Left lobe of liver (tissue), 2 donors: ENCODE measurements at regions not wholly inside any gene's neighbourhood (a gene's known extent, or its start where the extent isn't known, plus 50 kb on each side); places are given as distances from the start of the nearest gene placed in this dataset.
A peak's percentile ranks its signal among the peaks of the same experiment; 100 is the strongest.

ENCODE experiments used
- ATAC-seq: fragments of 200-7000 bp; cut with Tn5 transposase; one replicate; pipeline ENCODE4 v1.9.1; 2020; ENCODE audit warnings: mild to moderate bottlenecking, moderate library complexity
- DNase-seq: peaks from one replicate; pipeline ENCODE4 v3.0.0-alpha.2; 2020; ENCODE audit warnings: low spot score
- donor health status: DM: no; HTN: no; CAD: no; lungs with moderate emphysema.
- donor health status: DM: no; HTN: yes; CAD: no.

DNA sequence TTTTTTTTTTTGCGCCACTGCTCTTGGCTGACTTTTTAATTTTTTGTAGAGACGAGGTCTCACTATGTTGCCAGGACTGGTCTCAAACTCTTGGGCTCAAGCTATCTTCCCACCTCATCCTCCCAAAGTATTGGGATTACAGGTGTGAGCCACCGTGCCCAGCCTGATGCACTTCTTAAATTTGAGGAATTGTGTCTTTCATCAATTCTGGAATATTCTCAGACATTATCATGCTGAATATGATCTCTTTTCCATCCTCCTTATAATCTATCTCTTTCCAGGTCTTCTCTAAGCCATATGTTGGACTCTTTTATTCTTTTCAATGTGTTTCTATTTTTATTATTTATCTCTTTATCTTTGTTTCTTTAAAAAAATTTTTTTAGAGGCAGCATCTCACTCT, 196.2 kb upstream of the IER5L start:
- ATAC-seq (no peak), DNase-seq (no peak)

DNA sequence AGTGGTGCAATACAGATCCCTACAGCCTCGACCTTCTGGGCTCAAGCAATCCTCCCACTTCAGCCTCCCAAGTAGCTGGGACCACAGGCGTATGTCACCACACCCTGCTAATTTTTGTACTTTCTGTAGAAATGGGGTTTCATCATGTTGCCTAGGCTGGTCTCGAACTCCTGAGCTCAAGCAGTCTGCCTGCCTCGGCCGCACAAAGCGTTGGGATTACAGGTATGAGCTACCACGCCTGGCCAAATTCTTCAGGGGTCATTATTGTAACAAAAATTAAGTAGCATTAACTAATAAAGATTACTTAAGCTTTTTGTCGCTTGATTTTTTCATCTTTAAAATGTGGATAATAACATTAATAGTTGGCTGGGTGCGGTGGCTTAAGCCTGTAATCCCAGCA, 195.3 kb upstream of the IER5L start:
- DNase-seq (no peak), ATAC-seq (no peak)

- DNase-seq (no peak), ATAC-seq (no peak)
Observed at GRCh38 chr9:129370770-129371169, 192.7 kb upstream of the IER5L start.

DNA sequence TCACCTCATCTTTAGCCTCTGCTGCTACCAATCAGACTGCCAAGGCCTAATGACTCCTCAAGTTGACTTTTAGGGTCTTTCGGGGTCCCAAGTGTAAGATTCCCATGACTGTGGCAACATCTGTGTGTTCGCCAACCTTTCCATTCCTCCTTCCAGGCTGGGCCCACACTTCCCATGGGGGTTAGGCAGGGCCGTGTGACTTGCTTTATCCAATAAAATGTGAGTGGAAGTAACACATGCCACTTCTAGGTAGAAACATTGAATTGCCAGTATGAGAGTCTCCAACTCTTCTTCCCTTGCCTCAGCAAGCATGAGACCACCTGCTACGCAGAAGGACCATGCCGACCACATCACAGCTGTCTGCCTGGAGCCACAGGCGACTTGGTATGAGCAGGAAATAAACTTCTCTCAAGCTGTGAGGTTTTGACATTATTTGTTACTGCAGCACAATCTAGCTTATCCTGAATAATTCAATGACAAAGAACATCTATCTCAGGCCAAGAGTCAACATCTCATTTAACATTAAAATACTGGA, 190.4 kb upstream of the IER5L start:
- ATAC-seq (no peak), DNase-seq (no peak)

DNA sequence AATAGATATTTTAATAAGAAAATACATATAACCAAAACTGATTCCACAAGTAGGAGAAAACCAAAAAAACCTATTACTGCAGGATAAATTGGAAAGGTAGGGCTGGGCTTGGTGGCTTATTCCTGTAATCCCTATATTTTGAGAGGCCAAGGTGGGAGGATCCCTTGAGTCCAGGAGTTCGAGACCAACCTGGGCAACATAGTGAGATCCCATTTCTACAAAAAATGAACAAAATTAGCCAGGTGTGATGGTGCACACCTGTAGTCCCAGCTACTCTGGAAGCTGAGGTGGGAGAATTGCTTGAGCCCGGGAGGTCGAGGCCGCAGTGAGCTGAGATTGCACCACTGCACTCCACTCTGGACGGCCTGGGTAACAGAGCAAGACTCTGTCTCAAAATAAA, 189.2 kb upstream of the IER5L start:
- no peak for DNase-seq
- no peak for ATAC-seq

DNA sequence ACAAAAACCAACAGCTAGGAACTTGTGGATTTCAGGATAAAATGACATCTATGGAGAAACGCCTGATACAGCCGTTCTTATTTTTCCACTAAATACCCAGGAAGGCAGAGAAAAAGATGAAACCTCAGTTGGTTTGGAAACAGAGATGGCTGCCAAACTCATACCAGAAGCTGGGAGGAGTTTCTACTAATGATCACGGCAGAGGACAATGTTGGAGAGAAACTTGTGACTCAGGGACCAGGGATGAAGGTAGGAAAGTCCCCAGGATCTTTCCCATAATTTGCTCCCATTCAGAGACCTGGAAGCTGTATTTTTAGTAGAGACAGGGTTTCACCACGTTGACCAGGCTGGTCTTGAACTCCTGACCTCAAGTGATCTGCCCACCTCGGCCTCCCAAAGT, 187.1 kb upstream of the IER5L start:
- ATAC-seq (no peak), DNase-seq (no peak)

DNA sequence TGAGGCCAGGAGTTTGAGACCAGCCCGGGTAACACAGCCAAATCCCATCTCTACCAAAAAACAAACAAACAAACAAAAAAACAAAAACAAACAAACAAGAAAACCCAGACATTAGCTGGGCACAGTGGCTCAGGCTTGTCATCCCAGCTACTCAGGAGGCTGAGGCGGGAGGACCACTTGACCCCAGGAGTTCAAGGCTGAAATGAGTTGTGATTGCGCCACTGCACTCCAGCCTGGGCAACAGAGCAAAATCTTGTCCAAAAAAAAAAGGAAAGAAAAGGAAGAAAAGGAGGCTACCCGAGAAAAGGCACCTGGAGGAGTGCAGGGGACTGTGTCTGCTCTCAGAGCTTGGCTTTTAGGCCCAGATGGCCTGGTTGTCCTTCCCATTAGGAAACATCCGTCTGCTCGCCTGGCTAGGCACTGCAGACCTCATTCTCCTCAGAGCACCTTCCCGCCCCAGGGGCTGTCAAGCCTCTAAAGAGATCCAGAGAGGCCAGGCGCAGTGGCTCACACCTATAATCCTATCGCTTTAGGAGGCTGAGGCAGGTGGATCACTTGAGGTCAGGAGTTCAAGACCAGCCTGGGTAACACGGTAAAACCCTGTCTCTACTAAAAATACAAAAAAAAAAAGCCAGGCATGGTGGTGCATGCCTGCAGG, 185.3 kb upstream of the IER5L start:
- DNase-seq (no peak), ATAC-seq (no peak)

DNA sequence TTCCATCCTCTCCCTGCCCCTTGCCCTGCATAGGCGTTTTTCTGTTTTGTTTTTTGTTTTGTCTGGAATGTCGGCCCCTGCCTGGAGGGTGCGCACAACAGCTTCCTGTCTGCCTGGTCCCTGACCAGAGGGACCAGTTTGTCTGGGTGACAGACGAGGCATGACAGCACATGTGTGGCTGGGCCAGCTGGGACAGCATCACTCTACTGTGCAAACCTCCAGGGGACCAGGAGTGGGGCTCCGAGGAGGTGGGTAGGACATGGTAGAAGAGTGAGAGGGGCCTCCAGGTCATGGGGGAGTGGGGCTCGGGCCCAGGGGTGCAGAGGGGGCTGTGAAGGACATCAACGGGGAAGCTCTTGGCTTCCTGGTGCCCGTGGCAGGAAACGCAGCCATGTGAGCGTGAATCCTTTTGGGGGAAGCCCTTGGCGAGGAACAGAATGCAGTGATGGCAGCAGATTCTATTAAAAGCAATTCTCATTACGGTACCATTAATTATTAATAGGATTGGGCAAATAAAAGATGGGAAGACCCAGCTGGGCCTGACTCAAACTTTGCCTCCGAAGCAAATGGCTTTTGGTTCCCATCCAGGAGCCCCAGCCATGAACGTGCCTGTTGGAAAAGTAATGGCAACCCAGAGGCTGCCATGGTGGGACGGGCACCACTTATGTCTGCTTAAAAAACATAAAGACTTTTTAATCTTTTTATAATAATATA, 184.4 kb upstream of the IER5L start:
- ATAC-seq (peak; percentile 44), DNase-seq (no peak)

- ATAC-seq = no peak
- no peak for DNase-seq
Observed at GRCh38 chr9:129361196-129361595, 183.1 kb upstream of the IER5L start.

DNA sequence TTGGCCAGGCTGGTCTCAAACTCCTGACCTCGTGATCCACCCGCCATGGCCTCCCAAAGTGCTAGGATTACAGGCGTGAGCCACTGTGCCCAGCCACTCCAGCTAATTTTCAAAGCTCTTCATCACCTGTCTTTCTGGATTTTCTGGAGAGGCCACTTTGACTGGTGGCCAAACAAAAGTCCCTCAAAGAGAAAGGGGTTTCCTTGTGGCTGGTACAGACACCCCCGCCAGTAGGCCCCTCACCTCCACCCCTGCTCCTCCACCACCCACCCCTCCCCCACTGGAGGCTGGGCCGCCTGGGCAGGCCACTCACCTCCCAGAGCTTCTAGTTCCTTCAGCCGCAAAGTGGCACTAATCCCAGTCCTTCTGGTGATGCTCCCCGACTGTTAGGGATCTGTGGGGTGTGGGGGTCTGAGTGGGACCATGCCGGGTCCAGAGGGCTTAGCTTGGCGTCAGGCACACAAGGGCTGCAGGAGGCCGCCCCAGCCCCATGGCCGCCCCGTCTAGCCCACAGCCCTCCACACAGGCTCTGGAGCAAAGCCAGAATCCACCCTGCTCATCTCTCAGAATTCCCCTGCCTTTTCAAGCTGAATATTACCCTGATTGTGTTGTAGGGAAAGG, 182.0 kb upstream of the IER5L start:
- DNase-seq (no peak), ATAC-seq (no peak)

- no peak for DNase-seq
- no peak for ATAC-seq
Observed at GRCh38 chr9:129359162-129359811, 181.2 kb upstream of the IER5L start.

DNA sequence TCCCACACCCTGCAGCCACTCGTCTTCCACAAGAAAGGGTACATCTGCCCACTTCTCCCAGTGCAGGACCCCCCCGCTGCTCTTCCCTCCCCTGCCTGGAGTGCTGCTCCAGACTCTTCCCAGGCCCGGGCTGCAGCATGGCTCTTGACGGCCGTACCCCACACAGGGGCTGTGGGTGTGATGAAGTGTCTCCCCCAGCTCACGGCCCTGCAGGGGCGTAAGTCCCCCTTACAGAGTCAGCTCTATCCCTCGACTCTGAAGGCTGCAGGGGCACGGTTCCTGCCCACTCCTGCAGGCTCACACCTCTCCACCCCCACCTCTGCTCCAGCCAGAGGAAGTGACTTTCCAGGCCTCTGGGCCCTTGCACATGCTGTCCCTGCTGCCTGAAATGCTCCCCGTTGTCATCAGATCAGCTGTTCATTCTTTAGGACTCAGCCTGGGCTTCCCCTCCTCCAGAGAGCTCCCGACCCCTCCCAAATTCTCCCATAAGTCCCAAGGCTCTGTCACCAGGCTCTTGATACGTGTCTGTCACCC, 180.6 kb upstream of the IER5L start:
- ATAC-seq (no peak), DNase-seq (no peak)

DNA sequence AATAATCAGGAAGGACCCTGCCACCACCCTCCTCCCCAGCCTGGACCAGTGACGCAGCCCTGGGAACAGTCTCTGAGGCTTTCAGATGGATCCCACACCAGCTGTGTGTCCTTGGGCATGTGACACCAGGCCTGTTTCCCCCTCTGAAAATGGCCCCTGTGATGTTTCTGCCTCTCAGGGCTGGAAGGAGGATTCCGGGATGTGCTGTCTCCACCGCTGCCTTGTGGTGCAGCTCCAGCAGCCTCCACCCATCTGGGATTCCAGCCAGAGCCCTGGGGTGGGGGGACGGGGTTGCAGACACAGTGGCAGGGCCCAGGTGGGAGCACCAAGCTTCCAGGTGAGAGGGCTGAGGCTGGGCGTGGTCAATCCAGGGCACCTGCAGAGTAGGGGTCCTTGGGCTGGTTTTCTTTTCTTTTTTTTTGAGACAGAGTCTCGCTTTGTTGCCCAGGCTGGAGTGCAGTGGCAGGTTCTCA, 179.7 kb upstream of the IER5L start:
- DNase-seq = no peak
- ATAC-seq = no peak

- ATAC-seq (no peak), DNase-seq (no peak)
Observed at GRCh38 chr9:129356871-129357772, 179.1 kb upstream of the IER5L start.

GRCh38 chr9:129355631-129356030, 177.6 kb upstream of the IER5L start:
- DNase-seq = no peak
- ATAC-seq = no peak

- no peak for ATAC-seq
- no peak for DNase-seq
Observed at GRCh38 chr9:129354498-129354897, 176.4 kb upstream of the IER5L start.

DNA sequence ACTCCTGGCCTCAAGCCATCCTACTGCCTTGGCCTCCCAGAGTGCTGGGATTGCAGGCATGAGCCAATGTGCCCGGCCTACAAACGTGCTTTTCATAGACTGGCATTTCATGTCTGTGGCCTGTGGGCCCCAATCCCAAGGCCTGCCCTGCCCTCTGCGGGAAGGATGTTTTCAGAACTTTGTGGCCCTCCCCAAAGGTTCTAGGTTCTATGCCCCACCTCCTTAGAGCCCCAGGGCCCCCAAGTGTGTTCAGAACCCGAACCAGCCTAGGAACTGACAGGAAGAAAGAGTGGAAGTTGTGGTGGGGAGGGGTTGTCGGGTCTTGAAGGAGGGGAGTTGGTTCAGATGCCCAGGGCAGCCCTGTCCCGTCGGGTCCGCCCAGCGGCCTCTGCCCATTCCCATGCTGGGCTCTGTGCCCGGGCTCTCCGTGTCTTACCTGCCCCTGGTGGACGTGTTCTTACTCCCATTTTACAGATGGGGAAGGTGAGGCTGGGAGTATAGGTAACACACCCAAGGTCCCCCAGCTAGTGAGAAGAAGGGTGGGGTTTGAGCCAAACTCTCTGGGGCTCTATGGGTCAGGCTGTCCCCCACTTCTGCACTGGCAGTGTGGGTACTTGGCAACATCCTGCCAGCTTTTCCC, 175.8 kb upstream of the IER5L start:
- ATAC-seq (no peak), DNase-seq (no peak)

DNA sequence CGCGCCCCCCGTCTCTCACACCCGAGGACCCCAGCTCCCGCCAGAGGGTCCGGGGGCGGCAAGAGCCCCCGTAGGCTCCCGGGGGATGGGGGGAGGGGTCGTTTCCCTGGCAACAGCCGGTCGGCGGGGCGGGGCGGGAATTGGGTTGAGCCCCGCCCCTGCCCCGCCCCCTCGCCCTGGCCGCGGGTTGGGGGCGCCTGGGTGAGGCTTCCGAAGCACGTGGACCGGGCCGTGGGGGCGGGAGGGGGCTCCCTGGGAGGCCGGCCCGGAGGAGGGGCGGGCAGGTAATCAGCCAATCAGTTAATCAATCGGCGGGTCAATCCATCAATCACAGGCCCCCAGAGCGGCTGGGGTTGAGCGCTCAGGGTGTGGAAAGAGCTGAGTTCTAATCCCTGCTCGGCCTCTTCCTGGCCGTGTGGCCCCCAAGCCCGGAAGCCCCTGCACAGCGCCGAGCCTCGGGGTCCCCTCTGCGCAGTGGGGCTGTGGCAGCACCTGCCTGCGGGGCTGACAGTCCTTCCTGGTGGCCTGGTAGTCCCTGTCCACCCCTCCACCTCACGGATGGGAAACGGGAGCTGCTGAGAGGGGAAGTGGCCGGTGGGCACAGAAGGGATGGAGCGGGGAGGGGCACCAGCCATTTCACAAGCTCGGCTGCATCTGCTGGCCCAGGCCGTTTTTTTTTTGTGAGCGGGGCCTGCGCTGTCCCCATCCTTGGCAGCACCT, 174.2 kb upstream of the IER5L start:
- ATAC-seq (peak; percentile 33), DNase-seq (no peak)

DNA sequence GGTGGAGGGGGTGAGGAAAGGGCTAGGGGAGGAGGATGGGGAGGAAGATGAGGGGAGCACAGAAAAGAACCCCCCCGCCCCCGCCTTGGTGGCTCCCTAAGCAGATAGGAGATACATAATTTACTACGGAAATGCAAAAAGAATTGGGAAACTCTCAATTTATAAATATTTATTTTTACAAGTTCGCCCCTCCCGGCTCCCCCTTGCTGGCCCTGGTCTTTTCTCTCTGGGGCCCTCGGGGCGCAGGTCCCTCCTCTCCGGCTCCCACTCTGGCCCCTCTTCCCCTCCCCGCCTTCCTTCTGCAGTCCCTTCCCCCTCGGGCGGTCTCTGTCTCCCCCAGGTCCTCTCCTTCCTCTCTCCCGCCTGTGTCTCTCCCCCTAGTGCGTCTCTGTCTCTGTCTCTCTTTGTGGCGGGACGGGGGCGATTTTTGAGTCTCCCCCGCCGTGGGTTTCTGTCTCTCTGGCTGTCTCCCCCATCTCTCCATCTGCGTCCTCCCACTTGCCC, 173.6 kb upstream of the IER5L start:
- ATAC-seq (peak; percentile 22), DNase-seq (no peak)
